ENCODE measurements at regions not wholly inside any gene's neighbourhood (a gene's known extent, or its start where the extent isn't known, plus 50 kb on each side); places are given as distances from the start of the nearest gene placed in this dataset.

DNA sequence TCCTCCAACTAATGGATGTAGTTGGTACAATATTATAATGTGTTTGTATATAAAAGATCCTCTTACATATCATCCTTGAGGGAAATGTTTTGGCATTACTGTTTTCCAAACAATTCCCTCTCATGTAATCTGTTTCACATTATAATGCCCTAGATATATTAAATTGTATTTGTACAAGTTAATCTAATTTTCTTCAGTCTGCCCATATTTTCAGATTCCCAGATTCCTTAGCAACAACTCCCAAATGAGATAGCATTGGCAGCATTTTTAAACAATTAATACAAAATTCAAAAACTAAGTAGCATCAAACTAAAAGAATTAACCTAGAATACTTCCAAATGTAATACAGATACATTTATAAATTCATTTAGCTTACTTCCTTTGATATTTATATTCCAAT is 860.2 kb downstream of the C12orf50 start:
- no peak overlapping the region for H3K9ac ChIP-seq (ENCODE audit: low read depth in 1 of 2, low read length in 2 of 2)
- H3K9me3 ChIP-seq (ENCODE audit: control insufficient read depth in 1 of 2, low read length in 2 of 2) = peaks cover 7 to 11% of the 10 kb centered on the region in 2 donors
- no peak overlapping the region for H3K27ac ChIP-seq (ENCODE audit: low read depth, low read length)
- no peaks in the 10 kb centered on the region for H3K4me1 ChIP-seq (ENCODE audit: control insufficient read depth in 1 of 2, insufficient read depth in 2 of 2, low read length in 2 of 2)
- H3K36me3 ChIP-seq (ENCODE audit: control insufficient read depth in 1 of 2, insufficient read depth in 2 of 2, low read length in 2 of 2) = no peaks in the 10 kb centered on the region
- H3K4me3 ChIP-seq (ENCODE audit: low read depth in 1 of 2, low read length in 2 of 2) = no peak overlapping the region
- H3K27me3 ChIP-seq (ENCODE audit: control insufficient read depth in 1 of 2, insufficient read depth in 2 of 2, low read length in 2 of 2) = no peaks in the 10 kb centered on the region

DNA sequence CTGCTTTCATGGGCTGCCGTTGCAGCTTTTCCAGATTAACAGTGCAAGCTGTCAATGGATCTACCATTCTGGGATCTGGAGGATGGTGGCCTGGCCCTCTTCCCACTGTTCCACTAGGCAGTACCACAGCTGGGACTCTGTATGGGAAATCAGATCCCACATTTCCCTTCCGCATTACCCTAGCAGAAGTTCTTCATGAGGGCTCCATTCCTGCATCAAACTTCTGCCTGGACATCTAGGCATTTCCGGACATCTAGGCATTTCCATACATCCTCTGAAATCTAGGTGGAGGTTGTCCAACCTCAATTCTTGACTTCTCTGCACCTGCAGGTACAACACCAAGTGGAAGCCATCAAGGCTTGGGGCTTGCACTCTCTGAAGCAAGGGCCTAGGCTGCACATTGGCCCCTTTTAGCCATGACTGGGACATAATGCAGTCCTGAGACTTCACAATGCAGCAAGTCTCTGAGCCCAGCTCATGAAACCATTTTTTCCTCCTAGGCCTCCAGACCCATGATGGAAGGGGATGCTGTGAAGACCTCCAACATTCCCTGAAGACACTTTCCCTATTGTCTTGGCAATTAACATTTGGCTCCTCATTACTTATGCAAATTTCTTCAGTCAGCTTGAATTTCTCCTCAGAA is 863.3 kb downstream of the C12orf50 start:
- Histone ChIP-seq H3K36me3 (ENCODE audit: control insufficient read depth in 1 of 2, insufficient read depth in 2 of 2, low read length in 2 of 2) (no peaks in the 10 kb centered on the region), H3K4me3 (ENCODE audit: low read depth in 1 of 2, low read length in 2 of 2) (no peak overlapping the region), H3K9me3 (ENCODE audit: control insufficient read depth in 1 of 2, low read length in 2 of 2) (peaks cover 7 to 14% of the 10 kb centered on the region in 2 donors), H3K27me3 (ENCODE audit: control insufficient read depth in 1 of 2, insufficient read depth in 2 of 2, low read length in 2 of 2) (no peaks in the 10 kb centered on the region), H3K27ac (ENCODE audit: low read depth, low read length) (no peak overlapping the region), H3K4me1 (ENCODE audit: control insufficient read depth in 1 of 2, insufficient read depth in 2 of 2, low read length in 2 of 2) (no peaks in the 10 kb centered on the region), H3K9ac (ENCODE audit: low read depth in 1 of 2, low read length in 2 of 2) (no peak overlapping the region)

DNA sequence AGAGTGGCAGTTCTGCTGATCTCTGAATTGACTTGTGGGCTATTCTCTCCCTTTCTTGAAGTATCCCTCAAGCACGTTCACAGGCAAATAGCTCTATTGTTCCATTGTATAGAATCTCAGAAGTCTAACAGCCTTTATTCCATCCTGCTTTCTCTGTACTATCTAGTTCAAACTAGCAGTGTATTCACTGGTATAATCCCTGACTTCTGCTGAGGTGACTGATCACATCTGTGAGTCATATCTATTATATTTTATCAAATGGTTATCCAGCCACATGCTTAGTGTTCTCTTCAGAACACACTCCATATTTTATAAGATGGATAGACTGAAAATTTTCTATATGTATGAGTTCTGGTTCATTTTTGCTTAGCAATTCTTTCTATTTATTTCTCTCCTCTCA is 866.1 kb downstream of the C12orf50 start:
- H3K27me3 ChIP-seq (ENCODE audit: control insufficient read depth in 1 of 2, insufficient read depth in 2 of 2, low read length in 2 of 2) = no peaks in the 10 kb centered on the region
- H3K9me3 ChIP-seq (ENCODE audit: control insufficient read depth in 1 of 2, low read length in 2 of 2) = peaks cover 7 to 14% of the 10 kb centered on the region in 2 donors

DNA sequence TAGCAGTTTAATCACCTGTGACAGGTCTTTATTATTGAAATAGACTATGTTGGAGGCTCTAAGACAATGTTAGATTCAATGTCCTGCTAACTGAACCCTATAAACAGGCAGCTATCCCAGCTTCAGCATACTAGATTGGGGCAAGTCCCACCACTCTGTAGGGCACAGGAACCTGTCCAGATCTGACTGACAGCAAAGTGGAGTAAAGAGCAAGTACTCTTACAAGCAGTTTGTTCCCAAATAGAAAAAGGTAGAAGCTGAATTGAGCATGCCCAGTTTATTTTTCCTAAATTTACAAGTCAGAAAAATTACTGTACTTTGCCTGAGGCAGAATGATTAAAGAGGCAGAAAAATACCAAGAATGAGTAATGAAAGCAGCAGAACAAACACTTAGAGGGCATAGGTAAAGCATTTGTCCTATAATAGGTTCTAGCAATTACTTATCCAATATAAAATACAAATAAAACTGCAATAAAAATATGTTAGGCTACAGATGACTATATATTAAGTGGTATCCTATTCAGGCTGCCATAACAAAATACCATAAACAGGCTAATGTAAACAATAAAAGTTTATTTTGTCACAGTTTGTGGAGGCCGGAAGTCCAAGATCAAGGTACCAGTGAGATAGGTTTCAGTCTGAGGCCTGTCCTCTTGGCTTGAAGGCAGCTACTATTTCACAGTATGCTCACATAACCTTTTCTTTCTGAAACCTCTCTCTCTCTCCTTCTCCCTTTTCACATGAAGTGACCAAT is 868.2 kb downstream of the C12orf50 start:
- Histone ChIP-seq H3K4me1 (ENCODE audit: control insufficient read depth in 1 of 2, insufficient read depth in 2 of 2, low read length in 2 of 2) (no peaks in the 10 kb centered on the region), H3K36me3 (ENCODE audit: control insufficient read depth in 1 of 2, insufficient read depth in 2 of 2, low read length in 2 of 2) (no peaks in the 10 kb centered on the region), H3K27ac (ENCODE audit: low read depth, low read length) (no peak overlapping the region), H3K9me3 (ENCODE audit: control insufficient read depth in 1 of 2, low read length in 2 of 2) (peaks cover 6 to 13% of the 10 kb centered on the region in 2 donors), H3K27me3 (ENCODE audit: control insufficient read depth in 1 of 2, insufficient read depth in 2 of 2, low read length in 2 of 2) (no peaks in the 10 kb centered on the region), H3K9ac (ENCODE audit: low read depth in 1 of 2, low read length in 2 of 2) (no peak overlapping the region), H3K4me3 (ENCODE audit: low read depth in 1 of 2, low read length in 2 of 2) (no peak overlapping the region)

More for the DNA sequence above, 866.1 kb downstream of the C12orf50 start:
- no peak overlapping the region for H3K4me3 ChIP-seq (ENCODE audit: low read depth in 1 of 2, low read length in 2 of 2)
- no peaks in the 10 kb centered on the region for H3K4me1 ChIP-seq (ENCODE audit: control insufficient read depth in 1 of 2, insufficient read depth in 2 of 2, low read length in 2 of 2)
- H3K36me3 ChIP-seq (ENCODE audit: control insufficient read depth in 1 of 2, insufficient read depth in 2 of 2, low read length in 2 of 2) = no peaks in the 10 kb centered on the region
- H3K27ac ChIP-seq (ENCODE audit: low read depth, low read length) = no peak overlapping the region
- H3K9ac ChIP-seq (ENCODE audit: low read depth in 1 of 2, low read length in 2 of 2) = no peak overlapping the region

DNA sequence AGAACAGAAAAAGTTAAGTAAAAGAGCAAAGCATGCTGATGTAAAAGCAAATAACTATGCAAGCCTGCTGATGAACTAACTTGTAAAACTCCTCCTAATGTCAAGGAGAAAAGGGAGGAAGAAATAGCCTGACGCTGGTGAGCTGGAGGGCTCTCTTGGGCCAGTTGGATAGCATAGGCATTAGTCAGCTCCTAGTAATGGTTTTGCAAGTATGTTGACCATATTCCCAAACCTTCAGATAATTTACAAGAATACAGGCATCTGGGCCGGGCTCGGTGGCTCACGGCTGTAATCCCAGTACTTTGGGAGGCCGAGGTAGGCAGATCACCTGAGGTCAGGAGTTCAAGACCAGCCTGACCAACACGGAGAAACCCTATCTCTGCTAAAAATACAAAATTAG is 871.4 kb downstream of the C12orf50 start:
- Histone ChIP-seq H3K27me3 (ENCODE audit: control insufficient read depth in 1 of 2, insufficient read depth in 2 of 2, low read length in 2 of 2) (no peaks in the 10 kb centered on the region), H3K4me1 (ENCODE audit: control insufficient read depth in 1 of 2, insufficient read depth in 2 of 2, low read length in 2 of 2) (no peaks in the 10 kb centered on the region)

DNA sequence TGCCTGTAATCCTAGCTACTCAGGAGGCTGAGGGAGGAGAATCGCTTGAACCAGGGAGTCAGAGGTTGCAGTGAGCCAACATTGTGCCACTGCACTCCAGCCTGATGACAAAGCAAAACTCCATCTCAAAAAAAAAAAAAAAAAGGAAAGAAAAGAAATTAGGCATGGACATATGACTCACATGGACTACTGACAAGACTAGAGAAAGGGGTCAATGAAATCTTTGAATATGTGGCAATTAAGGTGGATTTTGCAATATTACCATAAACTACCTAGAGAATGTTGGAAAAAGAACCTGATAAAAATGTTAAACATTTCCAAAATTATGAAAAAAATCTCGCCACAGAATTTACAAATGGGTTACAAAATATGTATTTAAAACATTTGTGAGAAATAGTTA is 873.6 kb downstream of the C12orf50 start:
- Histone ChIP-seq H3K27ac (ENCODE audit: low read depth, low read length) (no peak overlapping the region), H3K9me3 (ENCODE audit: control insufficient read depth in 1 of 2, low read length in 2 of 2) (no peaks in the 10 kb centered on the region), H3K9ac (ENCODE audit: low read depth in 1 of 2, low read length in 2 of 2) (no peak overlapping the region), H3K4me3 (ENCODE audit: low read depth in 1 of 2, low read length in 2 of 2) (no peak overlapping the region), H3K36me3 (ENCODE audit: control insufficient read depth in 1 of 2, insufficient read depth in 2 of 2, low read length in 2 of 2) (no peaks in the 10 kb centered on the region), H3K4me1 (ENCODE audit: control insufficient read depth in 1 of 2, insufficient read depth in 2 of 2, low read length in 2 of 2) (no peaks in the 10 kb centered on the region), H3K27me3 (ENCODE audit: control insufficient read depth in 1 of 2, insufficient read depth in 2 of 2, low read length in 2 of 2) (no peaks in the 10 kb centered on the region)

More for the DNA sequence above, 871.4 kb downstream of the C12orf50 start:
- Histone ChIP-seq H3K9me3 (ENCODE audit: control insufficient read depth in 1 of 2, low read length in 2 of 2) (no peaks in the 10 kb centered on the region), H3K36me3 (ENCODE audit: control insufficient read depth in 1 of 2, insufficient read depth in 2 of 2, low read length in 2 of 2) (no peaks in the 10 kb centered on the region), H3K27ac (ENCODE audit: low read depth, low read length) (no peak overlapping the region), H3K4me3 (ENCODE audit: low read depth in 1 of 2, low read length in 2 of 2) (no peak overlapping the region), H3K9ac (ENCODE audit: low read depth in 1 of 2, low read length in 2 of 2) (no peak overlapping the region)

DNA sequence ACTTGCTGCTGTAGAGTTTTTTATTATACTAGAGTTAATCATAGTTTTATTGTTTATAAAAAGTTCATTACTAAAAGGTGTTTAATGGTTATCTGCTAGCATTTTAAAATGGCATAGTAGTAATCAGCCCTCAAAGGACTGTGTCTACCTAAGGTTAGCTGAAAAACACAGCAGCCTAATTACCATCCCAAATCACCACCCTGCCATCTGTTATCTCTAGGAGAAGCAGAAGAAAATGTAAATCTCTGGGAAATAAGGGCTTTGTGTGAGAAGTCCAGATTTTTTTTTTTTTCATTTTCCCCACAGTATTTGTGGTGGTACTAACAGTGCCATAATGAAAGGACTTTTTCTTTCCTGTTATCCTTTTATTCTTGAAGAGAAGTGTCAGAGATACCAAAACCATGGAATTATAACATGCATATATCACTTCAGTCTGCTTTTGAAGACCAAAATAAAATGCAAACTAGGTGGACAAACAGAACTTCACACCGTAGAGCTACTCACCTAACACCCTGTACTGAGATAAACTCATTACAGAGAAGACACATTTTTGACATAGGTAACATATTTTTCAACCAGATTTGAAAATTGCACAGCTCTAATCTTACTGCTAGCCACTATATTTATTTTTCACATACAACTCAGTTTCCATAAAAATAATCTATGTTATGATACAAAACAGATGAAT is 876.2 kb downstream of the C12orf50 start:
- Histone ChIP-seq H3K9me3 (ENCODE audit: control insufficient read depth in 1 of 2, low read length in 2 of 2) (no peaks in the 10 kb centered on the region), H3K27ac (ENCODE audit: low read depth, low read length) (no peak overlapping the region), H3K27me3 (ENCODE audit: control insufficient read depth in 1 of 2, insufficient read depth in 2 of 2, low read length in 2 of 2) (no peaks in the 10 kb centered on the region), H3K4me1 (ENCODE audit: control insufficient read depth in 1 of 2, insufficient read depth in 2 of 2, low read length in 2 of 2) (no peaks in the 10 kb centered on the region), H3K9ac (ENCODE audit: low read depth in 1 of 2, low read length in 2 of 2) (no peak overlapping the region), H3K4me3 (ENCODE audit: low read depth in 1 of 2, low read length in 2 of 2) (no peak overlapping the region), H3K36me3 (ENCODE audit: control insufficient read depth in 1 of 2, insufficient read depth in 2 of 2, low read length in 2 of 2) (no peaks in the 10 kb centered on the region)

DNA sequence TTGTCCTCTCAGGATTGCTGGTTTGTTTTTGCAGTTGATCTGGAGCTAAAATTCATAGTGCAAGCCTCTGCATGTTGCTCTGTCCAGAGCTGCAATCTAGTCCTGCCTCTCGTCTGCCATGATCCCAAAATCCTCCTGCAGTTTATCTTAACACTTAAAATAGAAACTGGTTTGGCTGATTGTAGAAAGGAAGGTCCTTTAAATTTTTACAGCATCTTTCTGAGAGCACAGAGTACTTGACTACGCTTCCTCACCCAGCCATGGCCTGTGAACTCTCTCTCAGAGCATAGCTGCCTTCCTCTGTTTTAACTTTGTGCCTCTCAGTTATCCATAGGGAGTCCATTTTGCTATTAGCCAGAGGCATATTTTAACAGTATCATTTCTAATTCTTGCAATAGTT is 877.1 kb downstream of the C12orf50 start:
- Histone ChIP-seq H3K4me3 (ENCODE audit: low read depth in 1 of 2, low read length in 2 of 2) (no peak overlapping the region), H3K9me3 (ENCODE audit: control insufficient read depth in 1 of 2, low read length in 2 of 2) (no peaks in the 10 kb centered on the region), H3K27me3 (ENCODE audit: control insufficient read depth in 1 of 2, insufficient read depth in 2 of 2, low read length in 2 of 2) (no peaks in the 10 kb centered on the region), H3K4me1 (ENCODE audit: control insufficient read depth in 1 of 2, insufficient read depth in 2 of 2, low read length in 2 of 2) (no peaks in the 10 kb centered on the region), H3K36me3 (ENCODE audit: control insufficient read depth in 1 of 2, insufficient read depth in 2 of 2, low read length in 2 of 2) (no peaks in the 10 kb centered on the region), H3K9ac (ENCODE audit: low read depth in 1 of 2, low read length in 2 of 2) (no peak overlapping the region), H3K27ac (ENCODE audit: low read depth, low read length) (no peak overlapping the region)

DNA sequence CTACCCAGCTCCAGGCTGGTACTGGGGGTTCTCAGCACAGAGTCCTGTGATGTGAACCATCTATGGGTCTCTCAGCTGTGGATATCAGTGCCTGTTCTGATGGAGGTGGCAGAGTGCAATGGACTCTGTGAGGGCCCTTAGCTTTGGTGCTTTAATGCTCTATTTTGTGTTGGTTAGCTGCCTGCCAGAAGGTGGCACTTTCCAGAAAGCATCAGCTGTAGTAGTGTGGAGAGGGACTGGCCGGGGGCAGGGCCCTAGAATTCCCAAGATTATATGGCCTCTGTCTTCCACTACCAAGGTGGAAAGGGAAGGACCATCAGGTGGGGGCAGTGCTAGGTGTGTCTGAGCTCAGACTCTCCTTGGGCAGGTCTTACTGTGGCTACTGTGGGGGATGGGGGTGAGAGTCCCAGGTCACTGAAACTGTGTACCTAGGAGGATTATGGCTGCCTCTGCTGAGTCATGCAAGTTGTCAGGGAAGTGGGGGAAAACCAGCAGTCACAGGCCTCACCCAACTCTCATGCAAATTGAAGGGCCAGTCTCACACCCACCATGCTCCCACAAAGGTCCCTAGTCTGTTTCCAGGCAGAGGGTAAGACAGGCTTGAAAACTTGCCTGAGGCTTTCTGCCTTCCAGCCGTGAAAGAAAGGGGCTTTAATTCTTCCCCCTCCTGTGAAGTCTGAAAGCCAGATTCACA is 878.1 kb downstream of the C12orf50 start:
- Histone ChIP-seq H3K9ac (ENCODE audit: low read depth in 1 of 2, low read length in 2 of 2) (no peak overlapping the region), H3K27ac (ENCODE audit: low read depth, low read length) (no peak overlapping the region), H3K27me3 (ENCODE audit: control insufficient read depth in 1 of 2, insufficient read depth in 2 of 2, low read length in 2 of 2) (no peaks in the 10 kb centered on the region), H3K4me1 (ENCODE audit: control insufficient read depth in 1 of 2, insufficient read depth in 2 of 2, low read length in 2 of 2) (no peaks in the 10 kb centered on the region), H3K4me3 (ENCODE audit: low read depth in 1 of 2, low read length in 2 of 2) (no peak overlapping the region), H3K36me3 (ENCODE audit: control insufficient read depth in 1 of 2, insufficient read depth in 2 of 2, low read length in 2 of 2) (no peaks in the 10 kb centered on the region), H3K9me3 (ENCODE audit: control insufficient read depth in 1 of 2, low read length in 2 of 2) (no peaks in the 10 kb centered on the region)

DNA sequence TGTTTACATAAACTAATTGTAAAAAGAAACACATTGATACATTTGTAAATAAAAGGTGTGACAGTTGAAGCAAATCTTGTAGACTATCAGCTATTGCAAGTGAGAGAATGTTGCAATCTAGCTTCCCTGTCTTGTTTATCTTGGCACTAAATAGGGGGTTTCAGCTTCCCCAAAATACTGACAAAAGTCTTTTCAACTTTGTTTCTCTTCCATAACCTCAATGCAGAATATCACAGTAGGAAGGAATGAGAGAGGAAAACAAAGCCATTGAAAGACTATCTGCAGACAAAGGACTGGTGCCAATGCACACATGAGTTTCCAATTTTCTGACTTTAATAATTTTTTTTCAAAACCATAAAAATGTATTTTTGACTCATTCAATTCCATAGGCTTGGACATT is 886.2 kb upstream of the MGAT4C start:
- Histone ChIP-seq H3K9ac (ENCODE audit: low read depth in 1 of 2, low read length in 2 of 2) (no peak overlapping the region), H3K9me3 (ENCODE audit: control insufficient read depth in 1 of 2, low read length in 2 of 2) (no peaks in the 10 kb centered on the region), H3K4me3 (ENCODE audit: low read depth in 1 of 2, low read length in 2 of 2) (no peak overlapping the region), H3K27ac (ENCODE audit: low read depth, low read length) (no peak overlapping the region), H3K27me3 (ENCODE audit: control insufficient read depth in 1 of 2, insufficient read depth in 2 of 2, low read length in 2 of 2) (no peaks in the 10 kb centered on the region), H3K36me3 (ENCODE audit: control insufficient read depth in 1 of 2, insufficient read depth in 2 of 2, low read length in 2 of 2) (no peaks in the 10 kb centered on the region), H3K4me1 (ENCODE audit: control insufficient read depth in 1 of 2, insufficient read depth in 2 of 2, low read length in 2 of 2) (no peaks in the 10 kb centered on the region)
